GM12878 (cell line): ENCODE measurements at regions not wholly inside any gene's neighbourhood (a gene's known extent, or its start where the extent isn't known, plus 50 kb on each side); places are given as distances from the start of the nearest gene placed in this dataset.

ENCODE experiments used
- ATAC-seq: fragments of 200-7000 bp; cut with Tn5 transposase; 3 replicates; pipeline ENCODE4 v1.9.1; 2020; ENCODE audit warnings: mild to moderate bottlenecking, moderate library complexity
- BruUV-seq: library from RNA; stranded (reverse); fragments of 400-500 nt; replicated peaks from 2 replicates; lab custom pipeline; 2021; lab: Mats Ljungman, UMichigan
- CTCF ChIA-PET: fragments of 300-600 bp; sonication (Branson Sonifier 250); formaldehyde crosslinking; extraction: SDS; loops from one replicate; lab custom pipeline; 2021; ENCODE audit warnings: inconsistent platforms; lab: Yijun Ruan, JAX
- POLR2A ChIA-PET: fragments of 350-600 bp; formaldehyde crosslinking; extraction: SDS; loops from one replicate; lab custom pipeline; 2021; ENCODE audit warnings: inconsistent platforms; lab: Charles Lee
- RAD21 ChIA-PET: fragments of 300-600 bp; sonication (Branson Sonifier 250); formaldehyde crosslinking; loops from one replicate; lab custom pipeline; 2023; ENCODE audit warnings: antibody characterized with exemption; ENCODE audit not compliant: unreplicated experiment; lab: Charles Lee
- SMC1A ChIA-PET: fragments of 300-600 bp; sonication (Branson Sonifier 250); formaldehyde crosslinking; loops from one replicate; lab custom pipeline; 2023; ENCODE audit not compliant: unreplicated experiment, uncharacterized antibody; lab: Charles Lee
- DNase-seq: peaks from one replicate; pipeline ENCODE4 v3.0.0-alpha.2; 2011; ENCODE audit warnings: low read depth, low spot score
- FAIRE-seq: peaks from 3 replicates; lab custom pipeline; 2011; peaks lifted over from hg19 to GRCh38; lab: Jason Lieb, UNC
- H2AFZ ChIP-seq: 2 replicates; pipeline ENCODE4 v1.6.0; 2011; ENCODE audit warnings: low read depth, low read length, control low read depth; ENCODE audit not compliant: control insufficient read depth
- H3K27ac ChIP-seq: 2 replicates; pipeline ENCODE4 v1.5.1; 2011; ENCODE audit warnings: control low read depth; ENCODE audit not compliant: control insufficient read depth, insufficient read depth
- H3K27me3 ChIP-seq, 2 experiments: replicated peaks in 1 of 2; 2 replicates each; pipeline versions ENCODE4 v1.6.0 to v1.6.1; 2011; ENCODE audit warnings: low read length in 1 of 2; ENCODE audit not compliant: control insufficient read depth in 2 of 2, insufficient read depth in 2 of 2
- H3K36me3 ChIP-seq, 2 experiments: 2 replicates each; pipeline ENCODE4 v1.5.1; 2011; ENCODE audit warnings: low read length in 1 of 2; ENCODE audit not compliant: control insufficient read depth in 2 of 2, insufficient read depth in 2 of 2
- H3K4me1 ChIP-seq: 2 replicates; pipeline ENCODE4 v1.6.1; 2011; ENCODE audit warnings: mild to moderate bottlenecking, low read length, moderate library complexity, mixed read lengths; ENCODE audit not compliant: control insufficient read depth, insufficient read depth
- H3K4me2 ChIP-seq: 2 replicates; pipeline ENCODE4 v1.6.0; 2011; ENCODE audit warnings: control low read depth; ENCODE audit not compliant: control insufficient read depth, insufficient read depth
- H3K4me3 ChIP-seq: fragments of 200-600 bp; sonication (generic); 2 replicates; pipeline ENCODE4 v1.5.1; 2016
- H3K79me2 ChIP-seq: 2 replicates; pipeline ENCODE4 v1.6.0; 2011; ENCODE audit warnings: low read length; ENCODE audit not compliant: control insufficient read depth, insufficient read depth
- H3K9ac ChIP-seq: 2 replicates; pipeline ENCODE4 v1.8.0; 2011; ENCODE audit warnings: low read length, control low read depth, mixed read lengths; ENCODE audit not compliant: control insufficient read depth, insufficient read depth
- H3K9me3 ChIP-seq: replicated peaks from 3 replicates; pipeline ENCODE4 v1.5.1; 2011; ENCODE audit warnings: mild to moderate bottlenecking, low read length; ENCODE audit not compliant: control insufficient read depth, insufficient read depth
- H4K20me1 ChIP-seq: 2 replicates; pipeline ENCODE4 v1.6.0; 2011; ENCODE audit not compliant: control insufficient read depth, insufficient read depth
- CHD4 ChIP-seq: fragments of 200-600 bp; sonication (generic); IDR thresholded peaks from 2 replicates; pipeline ENCODE4 v1.6.1; 2016; ENCODE audit warnings: mild to moderate bottlenecking
- EED ChIP-seq: sonication (generic); IDR thresholded peaks from 2 replicates; pipeline ENCODE4 v1.6.1; 2016; ENCODE audit warnings: antibody characterized with exemption, low read depth
- ETV6 ChIP-seq, 2 experiments: fragments of 450-650 bp in 1 of 2; IDR thresholded peaks in 1 of 2; conservative IDR thresholded peaks in 1 of 2; 2 replicates each; pipeline ENCODE4 v1.6.1; 2014; ENCODE audit warnings: antibody characterized with exemption in 1 of 2, borderline replicate concordance in 1 of 2, low read depth in 1 of 2, mild to moderate bottlenecking in 1 of 2, moderate library complexity in 1 of 2
- FOS ChIP-seq: IDR thresholded peaks from 3 replicates; pipeline ENCODE4 v1.6.1; 2011; ENCODE audit warnings: borderline replicate concordance; ENCODE audit not compliant: insufficient read length; ENCODE audit errors: extremely low read depth
- GABPA ChIP-seq: IDR thresholded peaks from 2 replicates; pipeline ENCODE4 v1.6.1; 2014; ENCODE audit warnings: antibody characterized with exemption, low read depth, mild to moderate bottlenecking, inconsistent platforms
- HDGF ChIP-seq: fragments of 450-650 bp; IDR thresholded peaks from 2 replicates; pipeline ENCODE4 v1.6.1; 2016; ENCODE audit warnings: antibody characterized with exemption
- IKZF2 ChIP-seq, 2 experiments: fragments of 450-650 bp; IDR thresholded peaks; 2 replicates each; pipeline ENCODE4 v1.6.1; 2017; ENCODE audit warnings: mild to moderate bottlenecking in 2 of 2, moderate library complexity in 2 of 2
- JUND ChIP-seq: IDR thresholded peaks from 2 replicates; pipeline ENCODE4 v1.6.1; 2012; ENCODE audit warnings: low read depth, mild to moderate bottlenecking, low read length, improper control_type of control experiment, moderate library complexity
- MTA3 ChIP-seq: IDR thresholded peaks from 2 replicates; pipeline ENCODE4 v1.6.1; 2012; ENCODE audit warnings: low read length, inconsistent platforms, borderline replicate concordance
- NR2C2 ChIP-seq: IDR thresholded peaks from 2 replicates; pipeline ENCODE4 v1.6.1; 2011; ENCODE audit warnings: borderline replicate concordance, low read depth; ENCODE audit not compliant: control insufficient read depth, insufficient read length
- PAX5 ChIP-seq: IDR thresholded peaks from 2 replicates; pipeline ENCODE4 v1.6.1; 2011; ENCODE audit warnings: low read depth, low read length, borderline replicate concordance
- PML ChIP-seq: IDR thresholded peaks from 2 replicates; pipeline ENCODE4 v1.6.1; 2012; ENCODE audit warnings: low read length, inconsistent platforms
- RAD51 ChIP-seq: fragments of 450-650 bp; IDR thresholded peaks from 2 replicates; pipeline ENCODE4 v1.6.1; 2016; ENCODE audit warnings: moderate library complexity, mild to moderate bottlenecking, inconsistent platforms
- SUZ12 ChIP-seq: fragments of 200-600 bp; sonication (generic); IDR thresholded peaks from one replicate; pipeline ENCODE4 v1.6.1; 2018; ENCODE audit warnings: antibody characterized with exemption, mild to moderate bottlenecking; ENCODE audit not compliant: unreplicated experiment
- TBL1XR1 ChIP-seq: IDR thresholded peaks from 2 replicates; pipeline ENCODE4 v1.6.1; 2012; ENCODE audit warnings: low read depth, low read length, improper control_type of control experiment
- WGBS: methylation state at CpG from one replicate; pipeline ENCODE4 v1.1.6; 2016; ENCODE audit warnings: low lambda C conversion rate; ENCODE audit not compliant: insufficient replicate concordance, insufficient coverage; ENCODE audit errors: missing lambda C conversion rate; 5-methylcytosine and 5-hydroxymethylcytosine counted together
- in situ Hi-C: fragments of 300-500 bp; cut with MboI; formaldehyde crosslinking; loops from 9 replicates; pipeline ENCODE4 v1.14.3; 2018; ENCODE audit warnings: mixed read lengths
- intact Hi-C: fragments of 100-400 bp; cut with micrococcal nuclease; formaldehyde crosslinking; loops from one replicate; pipeline ENCODE4 v1.14.2; 2022; ENCODE audit not compliant: unreplicated experiment
- TF ChIP-seq, protein P1 (sequence below): IDR thresholded peaks from 2 replicates; pipeline ENCODE4 v1.6.1; 2011; ENCODE audit warnings: borderline replicate concordance, low read depth, mild to moderate bottlenecking, moderate library complexity, low read length; ENCODE audit not compliant: insufficient read depth, poor library complexity, severe bottlenecking
- TF ChIP-seq, protein P2 (sequence below): IDR thresholded peaks from 2 replicates; pipeline ENCODE4 v1.6.1; 2012; ENCODE audit warnings: low read length, inconsistent platforms
- TF ChIP-seq, protein P3 (sequence below): fragments of 450-650 bp; formaldehyde crosslinking; IDR thresholded peaks from 2 replicates; pipeline ENCODE4 v1.5.0; 2022; ENCODE audit warnings: mild to moderate bottlenecking, missing genetic modification characterization

DNA sequence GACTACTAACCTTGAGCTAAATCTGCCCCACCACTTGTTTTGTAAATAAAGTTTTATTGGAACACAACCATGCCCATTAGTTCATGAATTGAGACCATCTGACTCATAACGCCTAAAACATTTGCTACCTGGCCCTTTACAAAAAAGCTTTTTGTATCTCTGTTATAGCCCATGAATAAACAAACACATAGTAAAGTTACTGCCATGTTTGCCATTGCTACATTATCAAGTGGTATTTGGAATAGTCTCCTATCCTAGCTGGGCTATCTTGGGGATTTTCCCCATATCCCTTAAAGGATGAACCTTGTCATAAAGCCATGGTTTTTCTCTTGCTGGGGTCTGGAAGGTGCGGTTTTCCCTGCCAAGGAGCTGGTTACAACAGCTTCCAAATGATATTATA lies 112.3 kb downstream of the FAM9B start:
- intact Hi-C loops, result no loop called here
- ChIA-PET POLR2A (no interaction called here), CTCF (no interaction called here), SMC1A (interaction anchor here (0.5 kb wide), 1 partner anchor 11 kb away, joined by 3 read pairs; no protein-coding TSS in a partner anchor), RAD21 (no interaction called here)
- no peak overlapping the region for H3K27ac ChIP-seq
- no peak overlapping the region for H3K4me3 ChIP-seq
- no peak overlapping the region for H3K9ac ChIP-seq
- no TSS peak for BruUV-seq
- H3K27me3 ChIP-seq, result no peaks in the 10 kb centered on the region
- H3K79me2 ChIP-seq, result no peaks in the 10 kb centered on the region
- in situ Hi-C loops, result no loop called here
- WGBS, result 0% methylated on average over 2 of the region's 2 CpGs
- ATAC-seq (no peak), DNase-seq (no peak), FAIRE-seq (no peak)
- H2AFZ ChIP-seq, result no peak overlapping the region
- no peaks in the 10 kb centered on the region for H4K20me1 ChIP-seq
- H3K4me1 ChIP-seq, result no peaks in the 10 kb centered on the region
- no peaks in the 10 kb centered on the region for H3K9me3 ChIP-seq
- H3K4me2 ChIP-seq, result no peak overlapping the region
- no peaks in the 10 kb centered on the region for H3K36me3 ChIP-seq
- TF ChIP-seq JUND, result no peak
- TF ChIP-seq RAD51, result no peak
- TF ChIP-seq FOS, result no peak
- no peak for TF ChIP-seq GABPA
- TF ChIP-seq TBL1XR1, result no peak
- no peak for TF ChIP-seq MTA3
- no peak for TF ChIP-seq PAX5
- TF ChIP-seq, protein P1, sequence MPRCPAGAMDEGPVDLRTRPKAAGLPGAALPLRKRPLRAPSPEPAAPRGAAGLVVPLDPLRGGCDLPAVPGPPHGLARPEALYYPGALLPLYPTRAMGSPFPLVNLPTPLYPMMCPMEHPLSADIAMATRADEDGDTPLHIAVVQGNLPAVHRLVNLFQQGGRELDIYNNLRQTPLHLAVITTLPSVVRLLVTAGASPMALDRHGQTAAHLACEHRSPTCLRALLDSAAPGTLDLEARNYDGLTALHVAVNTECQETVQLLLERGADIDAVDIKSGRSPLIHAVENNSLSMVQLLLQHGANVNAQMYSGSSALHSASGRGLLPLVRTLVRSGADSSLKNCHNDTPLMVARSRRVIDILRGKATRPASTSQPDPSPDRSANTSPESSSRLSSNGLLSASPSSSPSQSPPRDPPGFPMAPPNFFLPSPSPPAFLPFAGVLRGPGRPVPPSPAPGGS, result no peak
- no peak for TF ChIP-seq HDGF
- no peak for TF ChIP-seq EED
- TF ChIP-seq, protein P2, sequence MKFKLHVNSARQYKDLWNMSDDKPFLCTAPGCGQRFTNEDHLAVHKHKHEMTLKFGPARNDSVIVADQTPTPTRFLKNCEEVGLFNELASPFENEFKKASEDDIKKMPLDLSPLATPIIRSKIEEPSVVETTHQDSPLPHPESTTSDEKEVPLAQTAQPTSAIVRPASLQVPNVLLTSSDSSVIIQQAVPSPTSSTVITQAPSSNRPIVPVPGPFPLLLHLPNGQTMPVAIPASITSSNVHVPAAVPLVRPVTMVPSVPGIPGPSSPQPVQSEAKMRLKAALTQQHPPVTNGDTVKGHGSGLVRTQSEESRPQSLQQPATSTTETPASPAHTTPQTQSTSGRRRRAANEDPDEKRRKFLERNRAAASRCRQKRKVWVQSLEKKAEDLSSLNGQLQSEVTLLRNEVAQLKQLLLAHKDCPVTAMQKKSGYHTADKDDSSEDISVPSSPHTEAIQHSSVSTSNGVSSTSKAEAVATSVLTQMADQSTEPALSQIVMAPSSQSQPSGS, result no peak
- TF ChIP-seq SUZ12, result no peak
- TF ChIP-seq ETV6 (conservative IDR thresholded peaks at IDR 0.05 in 1 of 2, IDR thresholded peaks at IDR 0.05 in 1 of 2; ENCODE audit: borderline replicate concordance in 1 of 2, low read depth in 1 of 2), result no peak
- TF ChIP-seq, protein P3, sequence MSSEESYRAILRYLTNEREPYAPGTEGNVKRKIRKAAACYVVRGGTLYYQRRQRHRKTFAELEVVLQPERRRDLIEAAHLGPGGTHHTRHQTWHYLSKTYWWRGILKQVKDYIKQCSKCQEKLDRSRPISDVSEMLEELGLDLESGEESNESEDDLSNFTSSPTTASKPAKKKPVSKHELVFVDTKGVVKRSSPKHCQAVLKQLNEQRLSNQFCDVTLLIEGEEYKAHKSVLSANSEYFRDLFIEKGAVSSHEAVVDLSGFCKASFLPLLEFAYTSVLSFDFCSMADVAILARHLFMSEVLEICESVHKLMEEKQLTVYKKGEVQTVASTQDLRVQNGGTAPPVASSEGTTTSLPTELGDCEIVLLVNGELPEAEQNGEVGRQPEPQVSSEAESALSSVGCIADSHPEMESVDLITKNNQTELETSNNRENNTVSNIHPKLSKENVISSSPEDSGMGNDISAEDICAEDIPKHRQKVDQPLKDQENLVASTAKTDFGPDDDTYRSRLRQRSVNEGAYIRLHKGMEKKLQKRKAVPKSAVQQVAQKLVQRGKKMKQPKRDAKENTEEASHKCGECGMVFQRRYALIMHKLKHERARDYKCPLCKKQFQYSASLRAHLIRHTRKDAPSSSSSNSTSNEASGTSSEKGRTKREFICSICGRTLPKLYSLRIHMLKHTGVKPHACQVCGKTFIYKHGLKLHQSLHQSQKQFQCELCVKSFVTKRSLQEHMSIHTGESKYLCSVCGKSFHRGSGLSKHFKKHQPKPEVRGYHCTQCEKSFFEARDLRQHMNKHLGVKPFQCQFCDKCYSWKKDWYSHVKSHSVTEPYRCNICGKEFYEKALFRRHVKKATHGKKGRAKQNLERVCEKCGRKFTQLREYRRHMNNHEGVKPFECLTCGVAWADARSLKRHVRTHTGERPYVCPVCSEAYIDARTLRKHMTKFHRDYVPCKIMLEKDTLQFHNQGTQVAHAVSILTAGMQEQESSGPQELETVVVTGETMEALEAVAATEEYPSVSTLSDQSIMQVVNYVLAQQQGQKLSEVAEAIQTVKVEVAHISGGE (CRISPR knock-in tag), result no peak
- TF ChIP-seq IKZF2 (IDR thresholded peaks at IDR 0.05), result no peak
- TF ChIP-seq CHD4, result no peak
- no peak for TF ChIP-seq PML
- no peak for TF ChIP-seq NR2C2
